H54 (cell line): ENCODE measurements at regions not wholly inside any gene's neighbourhood (a gene's known extent, or its start where the extent isn't known, plus 50 kb on each side); places are given as distances from the start of the nearest gene placed in this dataset.
"Not testable (repeated sequence)": the region's sequence is repeated elsewhere in the genome, so short reads cannot be mapped to it uniquely, and the experiment has no call there.

Experiments
- DNase-seq: peaks from one replicate; pipeline ENCODE4 v3.0.0; 2011; ENCODE audit warnings: low spot score, mixed read lengths; ENCODE audit not compliant: insufficient read length
- FAIRE-seq: peaks from 3 replicates; lab custom pipeline; 2011; peaks lifted over from hg19 to GRCh38; lab: Jason Lieb, UNC
- POLR2A ChIP-seq: IDR thresholded peaks from 2 replicates; pipeline ENCODE4 v1.6.1; 2011; ENCODE audit warnings: low read depth, mild to moderate bottlenecking, low read length

DNA sequence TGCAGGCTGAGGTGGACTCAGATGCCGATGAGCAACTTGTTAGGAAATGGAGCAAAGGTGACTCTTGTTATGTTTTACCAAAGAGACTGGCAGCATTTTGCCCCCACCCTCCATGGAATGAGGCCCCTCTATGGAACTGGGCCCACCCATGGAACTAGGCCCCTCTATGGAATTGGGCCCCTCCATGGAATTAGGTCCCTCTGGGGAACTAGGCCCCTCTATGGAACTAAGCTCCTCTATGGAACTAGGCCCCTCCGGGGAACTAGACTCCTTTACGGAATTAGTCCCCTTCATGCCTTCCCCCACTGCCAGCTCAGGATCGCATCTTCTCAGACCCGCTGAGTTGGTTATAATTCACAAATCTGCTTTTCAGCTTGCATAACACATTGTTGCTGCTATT is 144.9 kb downstream of the THBS2 start:
- FAIRE-seq: no peak
- no peak for DNase-seq
- TF ChIP-seq POLR2A: no peak

DNA sequence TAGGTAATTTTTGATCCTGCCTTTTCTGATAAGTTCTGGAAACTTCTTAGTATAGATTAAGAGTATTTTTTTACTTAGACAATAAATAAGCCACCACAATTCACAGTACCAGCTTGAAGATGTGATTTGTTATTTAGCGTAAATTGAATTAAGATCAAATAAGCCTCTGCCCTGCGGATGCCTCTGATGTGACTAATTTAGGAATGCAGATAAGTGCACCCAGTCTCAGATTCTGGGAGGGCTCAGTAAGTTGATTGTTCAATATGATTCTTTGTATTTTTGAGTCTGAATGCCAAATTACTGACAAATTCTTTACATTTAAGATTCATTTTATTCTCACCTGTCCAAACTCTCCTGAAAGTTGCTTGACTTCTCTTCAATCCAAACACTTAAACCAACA is 147.5 kb downstream of the THBS2 start:
- DNase-seq: no peak
- FAIRE-seq: no peak
- TF ChIP-seq POLR2A: no peak

DNA sequence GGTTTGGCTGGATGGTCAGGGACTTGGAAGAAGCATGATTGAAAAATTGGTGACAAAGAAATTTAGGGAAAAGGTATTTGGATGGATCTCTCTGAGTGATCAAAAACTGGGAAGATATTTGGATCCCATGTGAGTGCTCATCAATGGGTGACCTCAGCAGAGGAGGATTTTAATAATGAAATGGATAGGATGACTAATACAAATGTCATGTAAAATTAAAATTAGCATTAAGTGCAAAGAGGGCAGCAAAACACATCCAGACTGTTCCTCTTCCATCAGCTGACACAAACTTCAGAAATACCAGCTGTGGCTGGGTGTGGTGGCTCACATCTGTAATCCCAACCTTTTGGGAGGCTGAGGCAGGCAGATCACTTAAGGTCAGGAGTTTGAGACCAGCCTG is 151.7 kb downstream of the THBS2 start:
- no peak for DNase-seq
- FAIRE-seq: no peak
- no peak for TF ChIP-seq POLR2A

DNA sequence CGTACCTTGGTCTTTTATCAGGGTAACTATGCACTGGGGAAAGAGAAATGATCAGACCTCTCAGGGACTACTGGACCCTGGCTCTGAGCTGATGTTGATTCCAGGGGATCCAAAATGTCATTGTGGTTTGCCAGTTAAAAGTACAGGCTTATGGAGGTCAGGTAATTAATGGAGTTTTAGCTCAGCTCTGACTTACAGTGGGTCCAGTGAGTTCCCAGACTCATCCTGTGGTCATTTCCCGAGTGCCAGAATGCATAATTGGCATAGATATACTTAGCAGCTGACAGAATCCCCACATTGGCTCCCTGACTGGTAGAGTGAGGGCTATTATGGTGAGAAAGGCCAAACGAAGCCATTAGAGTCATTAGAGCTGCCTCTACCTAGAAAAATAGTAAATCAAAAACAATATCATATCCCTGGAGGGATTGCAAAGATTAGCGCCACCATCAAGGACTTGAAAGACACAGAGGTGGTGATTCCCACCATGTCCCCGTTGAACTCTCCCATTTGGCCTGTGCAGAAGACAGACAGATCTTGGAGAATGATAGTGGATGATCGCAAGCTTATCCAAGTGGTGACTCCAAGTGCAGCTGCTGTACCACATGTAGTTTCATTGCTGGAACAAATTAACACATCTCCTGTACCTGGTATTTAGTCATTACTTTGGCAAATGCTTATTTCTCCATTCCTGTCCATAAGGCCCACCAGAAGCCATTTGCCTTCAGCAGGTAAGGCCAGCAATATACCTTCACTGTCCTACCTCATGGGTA is 152.4 kb downstream of the THBS2 start:
- no peak for TF ChIP-seq POLR2A
- no peak for FAIRE-seq
- no peak for DNase-seq

DNA sequence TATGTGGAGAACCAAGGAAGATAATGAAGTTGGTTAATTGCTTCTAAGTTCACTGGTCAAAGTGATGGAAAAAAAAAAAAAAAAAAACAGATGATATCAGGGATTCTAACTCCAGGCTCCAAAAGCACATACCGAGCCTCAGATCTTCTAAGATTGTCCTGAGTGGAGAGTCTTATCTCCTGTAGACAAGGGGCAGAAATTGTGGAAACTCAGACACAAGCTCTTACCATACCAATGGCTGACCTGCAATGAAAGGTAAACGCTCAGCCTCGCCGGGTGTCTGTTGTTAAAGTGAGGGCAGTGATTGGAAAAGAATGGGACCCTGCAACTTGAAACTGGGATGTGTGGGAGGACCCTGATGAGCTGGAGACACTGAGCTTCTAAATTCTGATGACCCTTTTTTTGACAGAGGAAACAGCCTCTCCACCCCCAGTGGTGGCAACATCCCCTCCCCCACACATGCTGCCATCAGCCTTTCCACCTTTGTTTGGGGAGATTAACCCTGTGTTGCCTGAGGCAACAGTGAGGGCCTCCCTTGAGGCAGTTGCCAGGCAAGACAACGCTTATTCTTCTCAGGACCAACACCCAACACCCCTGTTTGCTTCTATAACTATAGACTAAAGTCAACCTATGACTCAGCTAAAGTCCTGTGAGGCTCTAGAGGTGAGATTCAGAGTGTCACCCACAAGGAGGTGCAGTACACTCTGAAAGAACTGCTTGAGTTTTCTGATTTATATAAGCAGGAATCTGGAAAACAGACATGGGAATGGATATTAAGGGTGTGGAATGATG is 154.0 kb downstream of the THBS2 start:
- no peak for TF ChIP-seq POLR2A
- DNase-seq (no peak), FAIRE-seq (no peak)

DNA sequence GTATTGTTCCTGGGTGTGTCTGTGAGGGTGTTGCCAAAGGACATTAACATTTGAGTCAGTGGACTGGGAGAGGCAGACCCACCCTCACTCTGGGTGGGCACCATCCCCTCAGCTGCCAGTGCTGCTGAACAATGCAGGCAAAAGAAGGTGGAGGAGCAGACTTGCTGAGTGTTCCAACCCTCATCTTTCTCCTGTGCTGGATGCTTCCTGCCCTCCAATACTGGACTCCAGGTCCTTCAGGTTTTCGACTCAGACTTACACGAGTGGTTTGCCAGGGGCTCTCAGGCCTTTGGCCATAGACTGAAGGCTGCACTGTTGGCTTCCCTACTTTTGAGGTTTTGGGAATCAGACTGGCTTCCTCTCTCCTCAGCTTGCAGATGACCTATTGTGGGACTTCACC is 155.0 kb downstream of the THBS2 start:
- FAIRE-seq, DNase-seq: not testable (repeated sequence)

DNA sequence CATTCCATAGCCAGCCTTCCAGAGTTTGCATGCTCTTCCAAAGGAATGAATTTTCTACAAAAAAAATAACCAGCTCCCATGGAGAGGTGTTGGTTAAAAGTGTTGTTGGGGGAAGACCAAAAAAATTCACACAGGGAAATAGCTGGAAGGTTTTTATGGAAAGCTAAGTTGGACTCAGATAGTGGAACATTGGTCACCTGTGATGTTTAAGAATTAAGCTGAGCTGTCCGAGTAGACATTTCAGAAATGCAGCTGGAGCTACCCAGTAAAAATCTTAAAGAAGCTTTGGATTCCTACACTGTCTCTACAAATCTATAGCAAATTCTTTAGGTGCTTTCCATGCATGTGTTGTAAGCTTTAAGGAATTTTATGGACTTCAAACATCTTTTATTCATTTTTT is 155.5 kb downstream of the THBS2 start:
- FAIRE-seq: no peak
- no peak for TF ChIP-seq POLR2A
- no peak for DNase-seq

DNA sequence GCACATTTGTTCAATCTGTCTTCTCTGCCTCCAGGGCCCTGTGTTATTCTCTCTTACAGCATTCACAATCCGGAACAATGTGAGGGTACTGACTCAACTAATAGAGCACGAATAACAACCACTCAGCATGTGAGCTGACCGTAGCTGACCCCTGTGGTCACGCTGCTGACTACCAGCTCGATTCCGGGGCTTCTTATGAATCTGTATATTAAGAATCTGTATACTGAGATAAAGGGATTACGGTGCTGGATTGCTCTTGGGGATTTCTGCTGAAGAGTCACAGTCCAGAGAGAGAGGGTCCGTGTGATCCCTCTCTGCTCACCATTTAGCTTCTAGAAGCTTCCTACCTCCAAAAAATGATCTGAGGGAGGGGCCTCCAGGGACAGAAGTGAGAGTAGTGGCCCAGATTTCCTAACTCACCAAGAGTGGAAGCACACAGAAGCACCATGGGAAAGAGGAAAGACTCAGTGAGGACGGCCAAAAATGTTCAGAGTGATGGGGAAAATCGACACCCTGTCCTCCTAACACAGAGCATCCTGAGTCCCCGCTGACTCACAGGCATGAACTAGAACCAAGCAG is 156.2 kb downstream of the THBS2 start:
- TF ChIP-seq POLR2A: no peak
- DNase-seq (peak; percentile 57), FAIRE-seq (no peak)

DNA sequence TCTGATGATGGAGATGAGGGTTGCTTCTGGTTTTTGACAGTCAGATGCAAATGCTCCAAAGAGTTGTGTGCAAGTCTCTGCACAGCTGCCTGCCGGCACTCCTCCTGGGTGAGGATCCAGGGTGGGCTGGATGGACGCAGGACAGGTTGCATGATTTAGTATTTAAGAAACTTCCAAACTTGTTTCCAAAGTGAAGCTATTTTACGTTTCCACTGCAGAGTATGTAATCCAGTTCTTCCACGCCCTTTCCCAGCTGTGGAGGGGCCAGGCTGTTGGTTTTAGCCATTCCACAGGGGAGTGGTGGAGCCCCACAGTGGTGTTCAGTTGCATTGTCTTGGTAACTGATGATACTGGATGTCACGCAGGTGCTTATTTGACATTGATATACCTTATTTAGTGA is 157.3 kb downstream of the THBS2 start:
- FAIRE-seq (no peak), DNase-seq (no peak)
- no peak for TF ChIP-seq POLR2A

DNA sequence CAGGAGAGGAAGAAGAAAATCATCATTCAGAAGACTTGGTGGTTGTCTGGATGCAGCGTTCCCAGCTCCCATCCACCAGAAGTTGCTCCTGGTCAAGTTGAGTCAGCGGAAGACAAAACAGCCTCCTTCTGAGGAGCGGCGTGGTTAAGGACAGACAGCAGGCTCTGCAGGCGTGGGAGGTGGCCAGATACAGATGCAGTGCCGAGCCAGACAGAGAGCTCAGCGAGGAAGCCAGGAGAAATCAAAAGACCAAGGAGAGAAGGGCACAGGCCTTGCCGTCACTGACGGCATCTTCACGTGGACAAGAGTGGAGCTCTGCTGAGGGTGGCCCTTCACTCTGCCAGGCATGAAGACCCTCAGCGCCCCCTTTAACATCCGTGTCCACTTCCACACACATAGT is 158.5 kb downstream of the THBS2 start:
- no peak for DNase-seq
- TF ChIP-seq POLR2A: no peak
- FAIRE-seq: no peak

DNA sequence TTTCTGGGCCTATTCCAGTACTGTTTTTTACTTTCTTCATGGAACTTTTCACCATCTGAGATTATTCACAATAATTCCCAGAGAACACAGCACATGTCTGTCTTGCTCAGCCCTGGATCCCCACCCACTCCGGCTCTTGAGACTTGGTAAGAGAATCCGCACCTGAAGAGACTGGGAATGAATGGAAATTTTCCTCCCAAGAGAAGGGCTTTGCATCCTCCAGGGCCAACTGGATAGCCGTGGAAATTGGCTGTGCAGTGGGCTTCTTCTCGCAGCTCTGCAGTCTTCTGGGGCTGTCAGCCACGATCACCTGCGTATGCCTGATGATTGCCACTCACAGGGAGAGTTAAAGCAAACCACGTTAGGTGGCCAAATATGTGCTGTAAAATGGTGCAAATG is 159.1 kb downstream of the THBS2 start:
- FAIRE-seq (no peak), DNase-seq (no peak)
- TF ChIP-seq POLR2A: no peak

DNA sequence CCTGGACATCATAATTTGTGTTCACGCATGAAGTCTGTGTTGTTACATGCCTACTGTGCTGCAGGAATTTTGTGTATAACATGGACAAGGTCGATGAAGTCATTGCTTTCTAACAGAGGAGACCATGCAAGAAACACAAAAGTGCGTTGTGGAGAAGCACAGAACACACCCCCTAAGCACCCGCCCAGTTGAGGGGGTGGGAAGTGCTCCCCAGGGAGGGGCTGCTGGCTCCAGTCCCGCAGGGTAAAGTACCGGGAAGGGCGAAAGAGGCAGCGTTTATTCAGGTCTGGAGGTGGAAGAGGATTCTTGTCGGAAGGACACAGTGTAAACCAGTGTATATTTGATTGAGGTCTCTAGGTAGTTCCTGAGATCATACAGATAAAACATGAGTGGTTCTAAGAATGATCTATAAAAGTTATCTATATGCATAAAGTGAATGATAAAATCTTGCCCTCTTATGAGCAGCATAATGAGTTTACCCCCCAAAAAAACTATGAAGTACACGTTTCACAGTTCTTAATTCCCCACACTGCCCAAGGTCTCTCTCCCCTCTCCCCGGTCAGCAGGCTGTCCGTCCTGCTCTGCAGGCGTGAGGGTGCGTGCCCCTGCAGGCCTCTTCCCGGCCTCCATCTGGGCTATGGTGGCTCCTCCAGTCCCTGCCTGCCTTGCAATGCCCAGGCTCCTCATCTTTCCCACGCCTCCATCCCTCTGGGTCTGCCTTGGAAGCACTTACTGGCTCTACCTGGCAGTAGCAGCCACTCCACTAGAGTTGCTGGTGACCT is 159.7 kb downstream of the THBS2 start:
- FAIRE-seq: no peak

DNA sequence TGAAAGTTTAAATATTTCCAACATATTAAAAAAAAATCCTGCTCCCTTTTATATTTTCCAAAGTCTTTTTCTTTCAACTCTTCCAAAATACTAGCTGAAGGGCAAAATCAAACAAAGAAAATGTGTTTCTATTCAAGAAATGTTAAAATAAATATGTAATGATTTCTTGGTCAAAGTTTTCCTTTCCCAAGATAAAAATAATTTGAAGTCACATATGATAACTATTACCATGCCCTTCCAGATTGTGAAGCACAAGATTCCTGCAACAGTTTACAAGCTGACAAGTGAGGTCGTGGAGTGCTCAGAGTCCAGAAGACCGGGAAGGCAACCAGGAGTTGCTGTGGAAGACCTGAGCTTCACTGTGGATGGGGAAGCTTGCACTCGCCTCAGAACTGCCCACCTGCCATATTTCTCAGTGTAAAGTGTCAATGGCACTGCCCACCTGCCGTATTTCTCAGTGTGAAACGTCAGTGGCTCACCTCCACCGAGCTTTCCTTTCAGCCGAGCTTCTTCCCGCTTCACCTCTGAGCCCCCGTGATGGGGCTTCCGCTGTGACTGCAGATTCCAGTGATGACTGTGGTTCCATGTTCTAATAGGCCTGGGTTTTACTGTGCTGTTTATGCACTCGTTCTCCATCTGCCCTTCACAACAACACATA is 160.5 kb downstream of the THBS2 start:
- FAIRE-seq (no peak), DNase-seq (no peak)
- TF ChIP-seq POLR2A: no peak

More for the DNA sequence above, 159.7 kb downstream of the THBS2 start:
- no peak for DNase-seq
- TF ChIP-seq POLR2A: no peak

DNA sequence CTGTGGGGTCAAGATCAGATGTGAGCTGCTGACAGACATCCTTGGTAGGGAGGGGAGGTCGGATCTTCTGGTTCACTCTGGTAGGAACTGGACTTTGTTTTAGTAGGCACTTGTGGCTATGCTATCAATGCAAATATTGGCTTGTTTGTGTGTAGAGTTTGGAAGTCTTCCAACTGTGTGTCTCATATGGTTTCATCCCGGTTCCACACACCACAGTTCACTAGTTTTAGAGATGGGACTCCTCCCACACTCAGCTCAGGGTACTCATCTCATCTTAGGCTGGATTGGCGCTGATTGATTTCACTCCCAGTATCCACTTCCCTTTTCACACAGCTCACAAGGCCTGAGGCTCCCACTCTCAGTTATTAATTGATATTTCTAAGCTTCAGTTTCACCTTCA is 161.3 kb downstream of the THBS2 start:
- no peak for FAIRE-seq
- no peak for DNase-seq
- TF ChIP-seq POLR2A: no peak

DNA sequence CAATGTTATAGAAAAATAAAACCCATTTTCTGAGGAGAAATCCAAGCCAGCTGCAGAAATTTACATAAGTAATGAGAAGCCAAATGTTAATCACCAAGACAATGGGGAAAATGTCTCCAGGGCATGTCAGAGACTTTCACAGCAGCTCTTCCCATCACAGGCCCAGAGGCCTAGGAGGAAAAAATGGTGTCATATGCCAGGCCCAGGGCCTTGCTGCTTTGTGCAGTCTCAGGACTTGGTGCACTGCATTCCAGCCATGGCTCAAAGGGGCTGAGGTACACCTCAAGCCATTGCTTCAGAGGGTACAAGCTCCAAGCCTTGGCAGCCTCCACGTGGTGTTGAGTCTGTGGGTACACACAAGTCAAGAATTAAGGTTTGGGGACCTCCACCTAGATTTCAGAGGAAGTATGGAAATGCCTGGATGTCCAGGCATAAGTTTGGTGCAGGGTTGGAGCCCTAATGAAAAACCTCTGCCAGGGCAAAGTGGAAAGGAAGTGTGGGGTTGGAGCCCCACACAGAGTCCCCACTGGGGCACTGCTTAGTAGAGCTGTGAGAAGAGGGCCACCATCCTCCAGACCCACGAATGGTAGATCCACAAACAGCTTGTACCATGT is 163.0 kb downstream of the THBS2 start:
- FAIRE-seq, DNase-seq: not testable (repeated sequence)
